CD4-positive, alpha-beta T cell treated with Interferon gamma for 1 hour (primary cell): ENCODE measurements at regions not wholly inside any gene's neighbourhood (a gene's known extent, or its start where the extent isn't known, plus 50 kb on each side); places are given as distances from the start of the nearest gene placed in this dataset.

ENCODE experiments used
- DNase-seq: peaks from one replicate; pipeline ENCODE4 v3.0.0-alpha.2; 2020

- no peak for DNase-seq
Observed at GRCh38 chr10:43754569-43755260, 106.0 kb upstream of the ZNF32 start.

GRCh38 chr10:43753397-43754061 lies 104.8 kb upstream of the ZNF32 start:
- DNase-seq: no peak

- DNase-seq: no peak
Observed at GRCh38 chr10:43752682-43753081, 104.0 kb upstream of the ZNF32 start.

GRCh38 chr10:43751646-43752045 lies 103.0 kb upstream of the ZNF32 start:
- no peak for DNase-seq

- DNase-seq: no peak
Observed at GRCh38 chr10:43749940-43750552, 101.4 kb upstream of the ZNF32 start.

- DNase-seq: no peak
Observed at GRCh38 chr10:43749145-43749576, 100.5 kb upstream of the ZNF32 start.

GRCh38 chr10:43748560-43748959 lies 99.9 kb upstream of the ZNF32 start:
- DNase-seq: no peak

- DNase-seq: no peak
Observed at GRCh38 chr10:43746906-43747305, 98.2 kb upstream of the ZNF32 start.

GRCh38 chr10:43739161-43739560 lies 90.5 kb upstream of the ZNF32 start:
- no peak for DNase-seq

GRCh38 chr10:43737003-43737402 lies 88.3 kb upstream of the ZNF32 start:
- DNase-seq: no peak

GRCh38 chr10:43735907-43736306 lies 87.2 kb upstream of the ZNF32 start:
- DNase-seq: no peak

- no peak for DNase-seq
Observed at GRCh38 chr10:43734716-43735115, 86.0 kb upstream of the ZNF32 start.

GRCh38 chr10:43731486-43731885 lies 82.8 kb upstream of the ZNF32 start:
- DNase-seq: no peak

- no peak for DNase-seq
Observed at GRCh38 chr10:43728425-43728824, 79.7 kb upstream of the ZNF32 start.

GRCh38 chr10:43727935-43728334 lies 79.3 kb upstream of the ZNF32 start:
- no peak for DNase-seq

GRCh38 chr10:43715334-43715733 lies 66.7 kb upstream of the ZNF32 start:
- no peak for DNase-seq

GRCh38 chr10:43712821-43713584 lies 64.3 kb upstream of the ZNF32 start:
- DNase-seq: no peak

GRCh38 chr10:43710772-43711471 lies 62.2 kb upstream of the ZNF32 start:
- DNase-seq: no peak

- no peak for DNase-seq
Observed at GRCh38 chr10:43708262-43708661, 59.6 kb upstream of the ZNF32 start.

- DNase-seq: no peak
Observed at GRCh38 chr10:43707770-43708169, 59.1 kb upstream of the ZNF32 start.

GRCh38 chr10:43706166-43706565 lies 57.5 kb upstream of the ZNF32 start:
- DNase-seq: no peak

- DNase-seq: no peak
Observed at GRCh38 chr10:43703286-43703685, 54.6 kb upstream of the ZNF32 start.

GRCh38 chr10:43702936-43703281 lies 54.2 kb upstream of the ZNF32 start:
- DNase-seq: no peak
